SU-DHL-6 (cell line): ENCODE measurements at regions not wholly inside any gene's neighbourhood (a gene's known extent, or its start where the extent isn't known, plus 50 kb on each side); places are given as distances from the start of the nearest gene placed in this dataset.

Source experiments
- H2AFZ ChIP-seq: fragments of 200-600 bp; sonication (generic); 2 replicates; pipeline ENCODE4 v1.6.1; 2014; ENCODE audit warnings: low read depth, mild to moderate bottlenecking, moderate library complexity, mixed read lengths, antibody characterized with exemption, low read length; ENCODE audit not compliant: severe bottlenecking
- H3F3A ChIP-seq: fragments of 200-600 bp; shearing (Covaris generic); 2 replicates; pipeline ENCODE4 v1.6.0; 2016; ENCODE audit warnings: antibody characterized with exemption, mild to moderate bottlenecking; ENCODE audit not compliant: insufficient read depth
- H3K27ac ChIP-seq: fragments of 200-600 bp; sonication (generic); 2 replicates; pipeline ENCODE4 v1.5.1; 2016; ENCODE audit warnings: low read depth, mild to moderate bottlenecking, low read length, moderate library complexity, mixed read lengths
- H3K27me3 ChIP-seq: fragments of 200-600 bp; sonication (generic), shearing (Covaris generic); 2 replicates; pipeline ENCODE4 v1.6.0; 2014; ENCODE audit warnings: mild to moderate bottlenecking, low read length
- H3K36me3 ChIP-seq: fragments of 200-600 bp; sonication (generic); 2 replicates; pipeline ENCODE4 v1.6.1; 2014; ENCODE audit warnings: mild to moderate bottlenecking, low read length, mixed read lengths
- H3K4me2 ChIP-seq: fragments of 300-600, 200-600 bp; shearing (Covaris generic), sonication (generic); 2 replicates; pipeline ENCODE4 v1.6.0; 2014; ENCODE audit warnings: low read length, low read depth, mild to moderate bottlenecking; ENCODE audit not compliant: poor library complexity, severe bottlenecking
- H3K4me3 ChIP-seq: fragments of 200-600 bp; sonication (generic); 2 replicates; pipeline ENCODE4 v1.5.1; 2014; ENCODE audit warnings: antibody characterized with exemption, low read length, mild to moderate bottlenecking, mixed read lengths; ENCODE audit not compliant: insufficient read depth, poor library complexity, severe bottlenecking
- H3K79me2 ChIP-seq: fragments of 200-600 bp; sonication (generic); 2 replicates; pipeline ENCODE4 v1.6.1; 2014; ENCODE audit warnings: mild to moderate bottlenecking, low read length, moderate library complexity; ENCODE audit not compliant: insufficient read depth
- H3K9ac ChIP-seq: fragments of 200-600 bp; sonication (generic); 2 replicates; pipeline ENCODE4 v1.7.0; 2014; ENCODE audit warnings: mild to moderate bottlenecking, low read length
- H3K9me2 ChIP-seq: fragments of 200-600 bp; sonication (generic); replicated peaks from 2 replicates; pipeline ENCODE4 v1.6.1; 2014; ENCODE audit warnings: low read length; ENCODE audit not compliant: insufficient read depth
- H3K9me3 ChIP-seq: fragments of 200-600 bp; sonication (generic); 2 replicates; pipeline ENCODE4 v1.6.1; 2014; ENCODE audit warnings: low read length, mixed read lengths; ENCODE audit not compliant: insufficient read depth
- H4K20me1 ChIP-seq: fragments of 200-600 bp; sonication (generic); 2 replicates; pipeline ENCODE4 v1.6.1; 2014; ENCODE audit warnings: low read depth, mild to moderate bottlenecking, antibody characterized with exemption, low read length, moderate library complexity, mixed read lengths
- EZH2phosphoT487 ChIP-seq: fragments of 200-600 bp; sonication (generic), shearing (Covaris generic); conservative IDR thresholded peaks from 2 replicates; pipeline ENCODE4 v1.6.1; 2018; ENCODE audit warnings: mild to moderate bottlenecking, antibody characterized with exemption, low read length, moderate library complexity, mixed read lengths
- TF ChIP-seq, protein P1 (sequence below): fragments of 200-600 bp; sonication (generic); IDR thresholded peaks from one replicate; pipeline ENCODE4 v1.5.1; 2017; ENCODE audit warnings: antibody characterized with exemption, mild to moderate bottlenecking, low read length, moderate library complexity; ENCODE audit not compliant: insufficient read depth, poor library complexity, severe bottlenecking

DNA sequence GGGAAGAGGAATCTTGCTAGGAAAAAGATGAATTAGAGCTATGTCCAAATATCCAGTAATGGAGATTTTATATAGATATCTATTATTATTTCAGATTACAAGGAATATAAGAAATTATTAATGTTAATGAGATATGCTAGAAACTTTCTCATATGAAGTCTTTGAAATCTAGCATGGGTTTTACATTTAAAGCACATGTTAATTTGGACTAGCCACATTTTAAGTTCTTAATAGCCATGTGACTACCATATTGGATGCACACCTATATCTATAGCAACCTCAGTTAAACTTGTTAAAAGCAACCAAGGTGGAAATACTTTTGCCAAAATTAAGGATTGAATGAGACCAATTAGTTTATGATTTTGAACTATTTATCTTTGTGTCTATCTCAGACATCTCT, 86.7 kb upstream of the CNTNAP4 start:
- no peak for TF ChIP-seq EZH2phosphoT487
- TF ChIP-seq, protein P1, sequence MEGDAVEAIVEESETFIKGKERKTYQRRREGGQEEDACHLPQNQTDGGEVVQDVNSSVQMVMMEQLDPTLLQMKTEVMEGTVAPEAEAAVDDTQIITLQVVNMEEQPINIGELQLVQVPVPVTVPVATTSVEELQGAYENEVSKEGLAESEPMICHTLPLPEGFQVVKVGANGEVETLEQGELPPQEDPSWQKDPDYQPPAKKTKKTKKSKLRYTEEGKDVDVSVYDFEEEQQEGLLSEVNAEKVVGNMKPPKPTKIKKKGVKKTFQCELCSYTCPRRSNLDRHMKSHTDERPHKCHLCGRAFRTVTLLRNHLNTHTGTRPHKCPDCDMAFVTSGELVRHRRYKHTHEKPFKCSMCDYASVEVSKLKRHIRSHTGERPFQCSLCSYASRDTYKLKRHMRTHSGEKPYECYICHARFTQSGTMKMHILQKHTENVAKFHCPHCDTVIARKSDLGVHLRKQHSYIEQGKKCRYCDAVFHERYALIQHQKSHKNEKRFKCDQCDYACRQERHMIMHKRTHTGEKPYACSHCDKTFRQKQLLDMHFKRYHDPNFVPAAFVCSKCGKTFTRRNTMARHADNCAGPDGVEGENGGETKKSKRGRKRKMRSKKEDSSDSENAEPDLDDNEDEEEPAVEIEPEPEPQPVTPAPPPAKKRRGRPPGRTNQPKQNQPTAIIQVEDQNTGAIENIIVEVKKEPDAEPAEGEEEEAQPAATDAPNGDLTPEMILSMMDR: no peak
- Histone ChIP-seq H3K9me3 (no peaks in the 10 kb centered on the region), H3K9me2 (no peaks in the 10 kb centered on the region), H3K4me2 (no peak overlapping the region), H3F3A (no peaks in the 10 kb centered on the region), H3K27ac (no peak overlapping the region), H4K20me1 (no peaks in the 10 kb centered on the region), H3K9ac (no peak overlapping the region), H2AFZ (no peak overlapping the region), H3K27me3 (no peaks in the 10 kb centered on the region), H3K79me2 (no peaks in the 10 kb centered on the region), H3K36me3 (no peaks in the 10 kb centered on the region), H3K4me3 (no peak overlapping the region)

DNA sequence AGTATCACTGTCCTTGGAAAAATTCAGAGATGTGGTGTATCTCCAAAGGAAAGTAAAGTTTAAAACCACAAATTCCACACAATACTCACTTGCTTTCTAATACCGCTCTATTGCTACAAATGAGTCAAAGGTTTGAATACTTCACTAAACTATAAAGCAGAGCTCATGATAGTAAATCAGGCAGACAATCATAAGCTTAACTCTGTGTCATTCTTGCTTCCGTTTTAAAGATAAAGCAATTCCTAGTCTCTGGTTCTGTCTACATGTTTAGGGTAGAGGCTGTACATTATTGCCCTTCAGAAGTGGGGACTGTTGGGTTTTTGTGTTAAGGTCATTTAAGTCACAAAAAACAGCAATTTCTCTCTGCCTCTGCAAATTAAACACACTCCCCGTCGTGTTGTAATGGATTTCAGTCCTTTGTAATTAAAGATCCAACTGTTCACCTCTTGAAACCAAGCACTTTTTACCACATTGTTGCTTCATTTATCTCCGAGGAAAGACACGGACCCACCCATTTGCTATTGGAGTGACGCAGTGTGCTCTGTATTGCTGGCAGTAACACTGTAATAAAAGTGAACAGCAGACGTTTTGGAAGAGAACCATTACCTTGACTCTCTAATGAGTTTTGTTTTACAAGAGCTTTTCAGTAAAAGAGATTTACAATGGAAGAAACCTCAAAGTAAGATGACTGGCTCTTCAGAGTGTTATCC, 83.1 kb upstream of the CNTNAP4 start:
- TF ChIP-seq EZH2phosphoT487: no peak
- TF ChIP-seq, protein P1: no peak
- Histone ChIP-seq H3K9ac (no peak overlapping the region), H3K4me2 (no peak overlapping the region)

DNA sequence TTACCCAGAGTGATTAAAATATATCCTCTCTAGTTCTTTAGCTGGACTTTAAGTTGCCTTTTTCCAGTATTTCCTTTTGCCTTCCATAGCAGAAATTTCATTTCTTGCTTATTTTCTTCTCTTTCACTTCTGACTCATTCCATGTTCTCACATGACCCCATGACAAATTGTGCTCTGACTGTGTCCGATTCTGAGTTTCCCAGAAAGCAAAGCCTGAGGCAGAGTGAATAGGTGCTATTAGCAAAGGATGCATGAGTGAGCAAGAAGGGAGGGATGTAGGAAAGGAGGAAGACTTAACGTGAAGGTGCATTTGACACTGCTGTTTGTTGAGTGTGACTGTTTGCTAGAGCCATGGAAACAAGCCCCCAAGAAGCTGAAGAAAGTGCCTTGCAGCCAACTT, 82.6 kb upstream of the CNTNAP4 start:
- Histone ChIP-seq H3F3A (no peaks in the 10 kb centered on the region), H3K27ac (no peak overlapping the region), H3K4me3 (no peak overlapping the region), H3K9me3 (no peaks in the 10 kb centered on the region), H3K27me3 (no peaks in the 10 kb centered on the region), H3K9me2 (no peaks in the 10 kb centered on the region), H3K79me2 (no peaks in the 10 kb centered on the region), H3K4me2 (no peak overlapping the region), H3K36me3 (no peaks in the 10 kb centered on the region), H3K9ac (no peak overlapping the region), H4K20me1 (no peaks in the 10 kb centered on the region), H2AFZ (no peak overlapping the region)
- TF ChIP-seq, protein P1: no peak
- no peak for TF ChIP-seq EZH2phosphoT487

More for the DNA sequence above, 83.1 kb upstream of the CNTNAP4 start:
- H3K36me3 ChIP-seq: no peaks in the 10 kb centered on the region
- H4K20me1 ChIP-seq: no peaks in the 10 kb centered on the region
- H3K9me2 ChIP-seq: no peaks in the 10 kb centered on the region
- H3K9me3 ChIP-seq: no peaks in the 10 kb centered on the region
- H3K27me3 ChIP-seq: no peaks in the 10 kb centered on the region
- H3K79me2 ChIP-seq: no peaks in the 10 kb centered on the region
- H3K4me3 ChIP-seq: no peak overlapping the region
- H2AFZ ChIP-seq: no peak overlapping the region
- H3F3A ChIP-seq: no peaks in the 10 kb centered on the region
- H3K27ac ChIP-seq: no peak overlapping the region
